SK-N-SH (cell line): ENCODE measurements at regions not wholly inside any gene's neighbourhood (a gene's known extent, or its start where the extent isn't known, plus 50 kb on each side); places are given as distances from the start of the nearest gene placed in this dataset.

ENCODE experiments used
- CTCF ChIA-PET: fragments of 300-600, 350-600 bp; formaldehyde crosslinking; extraction: SDS; loops from one replicate; lab custom pipeline; 2021; lab: Yijun Ruan, JAX
- POLR2A ChIA-PET: fragments of 350-600 bp; sonication (Branson Sonifier 250); formaldehyde crosslinking; extraction: SDS; loops from one replicate; lab custom pipeline; 2020; ENCODE audit warnings: antibody characterized with exemption, inconsistent platforms; lab: Yijun Ruan, JAX
- DNase-seq: peaks from one replicate; pipeline ENCODE4 v3.0.0; 2012
- H2AFZ ChIP-seq: fragments of 200-600 bp; sonication (generic); 2 replicates; pipeline ENCODE4 v1.8.1; 2016; ENCODE audit warnings: antibody characterized with exemption, mild to moderate bottlenecking, low read depth
- H3F3A ChIP-seq: fragments of 200-600 bp; sonication (generic); replicated peaks from 2 replicates; pipeline ENCODE3; 2016; ENCODE audit warnings: antibody characterized with exemption, mild to moderate bottlenecking; ENCODE audit not compliant: insufficient read depth
- H3K27ac ChIP-seq, 2 experiments: fragments of 200-500 bp in 1 of 2; fragments of 200-600 bp in 1 of 2; sonication (Bioruptor generic) in 1 of 2; sonication (generic), shearing (Covaris generic) in 1 of 2; 2 replicates each; pipeline versions ENCODE4 v1.5.1 to v1.6.1; 2014 to 2016; ENCODE audit warnings: low read depth in 2 of 2, inconsistent platforms in 1 of 2, low read length in 1 of 2, mild to moderate bottlenecking in 1 of 2, mixed read lengths in 1 of 2
- H3K27me3 ChIP-seq: fragments of 200-600 bp; sonication (generic), shearing (Covaris generic); 2 replicates; pipeline ENCODE4 v1.6.1; 2016; ENCODE audit warnings: mixed run types; ENCODE audit not compliant: insufficient read depth
- H3K36me3 ChIP-seq, 2 experiments: fragments of 200-500 bp in 1 of 2; fragments of 200-600 bp in 1 of 2; sonication (Bioruptor generic) in 1 of 2; sonication (generic) in 1 of 2; replicated peaks in 1 of 2; 2 replicates each; pipeline versions ENCODE3 to v1.5.1; 2014 to 2016; ENCODE audit warnings: low read length in 1 of 2, mild to moderate bottlenecking in 1 of 2; ENCODE audit not compliant: insufficient read depth in 2 of 2, control insufficient read depth in 1 of 2
- H3K4me1 ChIP-seq, 2 experiments: fragments of 200-500 bp in 1 of 2; fragments of 200-600 bp in 1 of 2; sonication (Bioruptor generic) in 1 of 2; sonication (generic), shearing (Covaris generic) in 1 of 2; 2 replicates each; pipeline versions ENCODE4 v1.5.1 to v1.6.1; 2014 to 2016; ENCODE audit warnings: low read depth in 1 of 2, low read length in 1 of 2, mixed run types in 1 of 2; ENCODE audit not compliant: insufficient read depth in 2 of 2, control insufficient read depth in 1 of 2
- H3K4me2 ChIP-seq: fragments of 200-600 bp; sonication (generic), shearing (Covaris generic); 2 replicates; pipeline ENCODE4 v1.6.1; 2017; ENCODE audit warnings: mixed run types
- H3K4me3 ChIP-seq, 2 experiments: fragments of 200-500 bp in 1 of 2; fragments of 200-600 bp in 1 of 2; sonication (Bioruptor generic) in 1 of 2; sonication (generic), shearing (Covaris generic) in 1 of 2; 2 replicates each; pipeline versions ENCODE4 v1.5.1 to v1.8.1; 2014 to 2016; ENCODE audit warnings: low read depth in 2 of 2, inconsistent platforms in 1 of 2, low read length in 1 of 2, mild to moderate bottlenecking in 1 of 2, mixed read lengths in 1 of 2, moderate library complexity in 1 of 2
- H3K79me2 ChIP-seq: fragments of 200-600 bp; sonication (generic); 2 replicates; pipeline ENCODE4 v1.8.1; 2017; ENCODE audit warnings: mild to moderate bottlenecking; ENCODE audit not compliant: insufficient read depth
- H3K9ac ChIP-seq: fragments of 200-600 bp; sonication (generic); 2 replicates; pipeline ENCODE4 v1.6.1; 2017; ENCODE audit warnings: mixed run types
- H3K9me2 ChIP-seq: fragments of 200-600 bp; sonication (generic); 2 replicates; pipeline ENCODE4 v1.6.1; 2017; ENCODE audit warnings: mixed run types
- H3K9me3 ChIP-seq: fragments of 200-600 bp; sonication (generic); 2 replicates; pipeline ENCODE4 v1.6.1; 2017; ENCODE audit warnings: mixed run types, mild to moderate bottlenecking, moderate library complexity
- H4K20me1 ChIP-seq: fragments of 200-600 bp; sonication (generic); 2 replicates; pipeline ENCODE4 v1.6.1; 2017; ENCODE audit warnings: mild to moderate bottlenecking, mixed run types; ENCODE audit not compliant: insufficient read depth
- CHD2 ChIP-seq: fragments of 150-350 bp; IDR thresholded peaks from 2 replicates; pipeline ENCODE4 v1.6.1; 2018; ENCODE audit warnings: low read length; ENCODE audit not compliant: partially characterized antibody
- ELF1 ChIP-seq: IDR thresholded peaks from 2 replicates; pipeline ENCODE4 v1.4.0; 2012
- EP300 ChIP-seq, 2 experiments: IDR thresholded peaks; 2 replicates each; pipeline versions ENCODE4 v1.4.0 to v1.6.1; 2012; ENCODE audit warnings: borderline replicate concordance in 1 of 2, low read depth in 1 of 2, low read length in 1 of 2
- FOXJ3 ChIP-seq: sonication (generic); formaldehyde crosslinking; IDR thresholded peaks from 2 replicates; pipeline ENCODE4 v1.5.1; 2020; ENCODE audit warnings: mild to moderate bottlenecking, missing genetic modification reagents
- FOXM1 ChIP-seq: IDR thresholded peaks from 2 replicates; pipeline ENCODE4 v1.4.0; 2012; ENCODE audit warnings: low read depth, mild to moderate bottlenecking
- GABPA ChIP-seq: IDR thresholded peaks from 2 replicates; pipeline ENCODE4 v1.4.0; 2012; ENCODE audit warnings: low read depth, mild to moderate bottlenecking
- JUND ChIP-seq: IDR thresholded peaks from 2 replicates; pipeline ENCODE4 v1.4.0; 2012
- MEF2A ChIP-seq: IDR thresholded peaks from 2 replicates; pipeline ENCODE4 v1.4.0; 2012; ENCODE audit warnings: low read depth, borderline replicate concordance
- NFIC ChIP-seq: IDR thresholded peaks from 2 replicates; pipeline ENCODE4 v1.4.0; 2012; ENCODE audit warnings: borderline replicate concordance
- RCOR1 ChIP-seq: fragments of 150-350 bp; IDR thresholded peaks from 2 replicates; pipeline ENCODE4 v1.6.1; 2017; ENCODE audit warnings: antibody characterized with exemption, low read length
- SMC3 ChIP-seq: IDR thresholded peaks from 2 replicates; pipeline ENCODE4 v1.6.1; 2012; ENCODE audit warnings: low read depth, low read length, improper control_type of control experiment
- WGBS: methylation state at CpG from one replicate; pipeline ENCODE4 v1.1.6; 2017; ENCODE audit warnings: low lambda C conversion rate; 5-methylcytosine and 5-hydroxymethylcytosine counted together
- TF ChIP-seq, protein P1 (sequence below): IDR thresholded peaks from 2 replicates; pipeline ENCODE4; 2012
- TF ChIP-seq, protein P2 (sequence below): IDR thresholded peaks from 2 replicates; pipeline ENCODE4 v1.4.0; 2012; ENCODE audit warnings: low read depth, borderline replicate concordance
- TF ChIP-seq, protein P3 (sequence below): IDR thresholded peaks from 2 replicates; pipeline ENCODE4 v1.4.0; 2012; ENCODE audit warnings: low read depth, borderline replicate concordance
- TF ChIP-seq, protein P4 (sequence below): fragments of 150-350 bp; IDR thresholded peaks from 2 replicates; pipeline ENCODE4 v1.6.1; 2016; ENCODE audit warnings: mild to moderate bottlenecking, low read depth, low read length
- TF ChIP-seq, protein P5 (sequence below): IDR thresholded peaks from 2 replicates; pipeline ENCODE4 v1.6.1; 2012; ENCODE audit warnings: mild to moderate bottlenecking, low read depth, low read length, moderate library complexity

DNA sequence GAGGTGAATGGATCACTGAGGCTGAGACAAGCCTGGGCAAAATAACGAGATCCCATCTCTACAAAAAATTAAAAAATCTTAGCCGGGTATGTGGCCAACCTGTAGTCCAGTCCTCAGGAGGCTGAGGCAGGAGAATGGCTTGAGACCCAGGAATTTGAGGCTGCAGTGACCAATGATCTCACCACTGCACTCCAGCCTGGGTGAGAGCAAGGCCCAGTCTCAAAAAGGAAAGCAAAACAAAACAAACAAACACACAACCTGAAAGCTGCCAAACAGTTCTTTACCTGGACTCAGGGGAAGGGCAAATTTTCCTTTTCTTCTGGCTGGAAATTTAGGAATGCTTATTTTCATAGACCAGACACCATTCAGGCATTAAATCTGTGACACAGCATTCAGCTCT, 163.1 kb upstream of the FAT1 start (continued):
- TF ChIP-seq SMC3 (no peak), EP300 (IDR thresholded peaks at IDR 0.05; ENCODE audit: borderline replicate concordance in 1 of 2, low read depth in 1 of 2, low read length in 1 of 2) (no peak), FOXM1 (no peak), NFIC (no peak)

DNA sequence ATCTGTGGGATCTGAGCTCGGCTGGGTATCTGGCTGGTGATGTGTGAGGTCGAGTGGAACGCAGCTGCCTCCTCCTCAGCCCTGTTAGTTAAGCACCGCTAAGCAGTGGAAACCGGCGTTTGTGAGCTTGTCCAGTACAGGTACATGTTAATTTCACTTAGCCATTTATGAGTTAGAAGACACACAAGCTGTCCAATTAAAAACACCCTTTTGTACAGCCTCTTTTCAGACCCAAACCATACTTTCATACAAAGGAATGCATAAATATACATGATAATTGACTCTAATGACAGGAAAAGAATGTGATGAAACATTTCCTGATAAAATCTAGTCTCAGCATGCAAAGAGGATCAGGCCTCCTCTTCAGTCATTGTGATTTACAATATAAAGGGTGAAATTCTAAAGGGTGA, 163.6 kb upstream of the FAT1 start:
- H3K4me2 ChIP-seq: no peak overlapping the region
- H3K27ac ChIP-seq: no peak overlapping the region
- no peak for DNase-seq
- ChIA-PET CTCF (interaction anchor here (0.5 kb wide), 1 partner anchor 753 kb away, joined by 3 read pairs; no protein-coding TSS in a partner anchor), POLR2A (no interaction called here)
- no peaks in the 10 kb centered on the region; a peak in 2 of 4 replicates for H3K4me1 ChIP-seq
- 43% methylated on average over 6 of the region's 6 CpGs for WGBS
- TF ChIP-seq NFIC (no peak), ELF1 (no peak), CHD2 (no peak), JUND (no peak), RCOR1 (no peak), MEF2A (no peak), FOXJ3 (CRISPR knock-in tag) (no peak), GABPA (no peak), EP300 (IDR thresholded peaks at IDR 0.05; ENCODE audit: borderline replicate concordance in 1 of 2, low read depth in 1 of 2, low read length in 1 of 2) (no peak)
- TF ChIP-seq, protein P1, sequence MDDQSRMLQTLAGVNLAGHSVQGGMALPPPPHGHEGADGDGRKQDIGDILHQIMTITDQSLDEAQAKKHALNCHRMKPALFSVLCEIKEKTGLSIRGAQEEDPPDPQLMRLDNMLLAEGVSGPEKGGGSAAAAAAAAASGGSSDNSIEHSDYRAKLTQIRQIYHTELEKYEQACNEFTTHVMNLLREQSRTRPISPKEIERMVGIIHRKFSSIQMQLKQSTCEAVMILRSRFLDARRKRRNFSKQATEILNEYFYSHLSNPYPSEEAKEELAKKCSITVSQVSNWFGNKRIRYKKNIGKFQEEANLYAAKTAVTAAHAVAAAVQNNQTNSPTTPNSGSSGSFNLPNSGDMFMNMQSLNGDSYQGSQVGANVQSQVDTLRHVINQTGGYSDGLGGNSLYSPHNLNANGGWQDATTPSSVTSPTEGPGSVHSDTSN: no peak
- TF ChIP-seq, protein P2, sequence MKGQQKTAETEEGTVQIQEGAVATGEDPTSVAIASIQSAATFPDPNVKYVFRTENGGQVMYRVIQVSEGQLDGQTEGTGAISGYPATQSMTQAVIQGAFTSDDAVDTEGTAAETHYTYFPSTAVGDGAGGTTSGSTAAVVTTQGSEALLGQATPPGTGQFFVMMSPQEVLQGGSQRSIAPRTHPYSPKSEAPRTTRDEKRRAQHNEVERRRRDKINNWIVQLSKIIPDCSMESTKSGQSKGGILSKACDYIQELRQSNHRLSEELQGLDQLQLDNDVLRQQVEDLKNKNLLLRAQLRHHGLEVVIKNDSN: no peak
- TF ChIP-seq, protein P3, sequence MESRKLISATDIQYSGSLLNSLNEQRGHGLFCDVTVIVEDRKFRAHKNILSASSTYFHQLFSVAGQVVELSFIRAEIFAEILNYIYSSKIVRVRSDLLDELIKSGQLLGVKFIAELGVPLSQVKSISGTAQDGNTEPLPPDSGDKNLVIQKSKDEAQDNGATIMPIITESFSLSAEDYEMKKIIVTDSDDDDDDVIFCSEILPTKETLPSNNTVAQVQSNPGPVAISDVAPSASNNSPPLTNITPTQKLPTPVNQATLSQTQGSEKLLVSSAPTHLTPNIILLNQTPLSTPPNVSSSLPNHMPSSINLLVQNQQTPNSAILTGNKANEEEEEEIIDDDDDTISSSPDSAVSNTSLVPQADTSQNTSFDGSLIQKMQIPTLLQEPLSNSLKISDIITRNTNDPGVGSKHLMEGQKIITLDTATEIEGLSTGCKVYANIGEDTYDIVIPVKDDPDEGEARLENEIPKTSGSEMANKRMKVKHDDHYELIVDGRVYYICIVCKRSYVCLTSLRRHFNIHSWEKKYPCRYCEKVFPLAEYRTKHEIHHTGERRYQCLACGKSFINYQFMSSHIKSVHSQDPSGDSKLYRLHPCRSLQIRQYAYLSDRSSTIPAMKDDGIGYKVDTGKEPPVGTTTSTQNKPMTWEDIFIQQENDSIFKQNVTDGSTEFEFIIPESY: no peak
- TF ChIP-seq, protein P4, sequence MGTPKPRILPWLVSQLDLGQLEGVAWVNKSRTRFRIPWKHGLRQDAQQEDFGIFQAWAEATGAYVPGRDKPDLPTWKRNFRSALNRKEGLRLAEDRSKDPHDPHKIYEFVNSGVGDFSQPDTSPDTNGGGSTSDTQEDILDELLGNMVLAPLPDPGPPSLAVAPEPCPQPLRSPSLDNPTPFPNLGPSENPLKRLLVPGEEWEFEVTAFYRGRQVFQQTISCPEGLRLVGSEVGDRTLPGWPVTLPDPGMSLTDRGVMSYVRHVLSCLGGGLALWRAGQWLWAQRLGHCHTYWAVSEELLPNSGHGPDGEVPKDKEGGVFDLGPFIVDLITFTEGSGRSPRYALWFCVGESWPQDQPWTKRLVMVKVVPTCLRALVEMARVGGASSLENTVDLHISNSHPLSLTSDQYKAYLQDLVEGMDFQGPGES: no peak
- TF ChIP-seq, protein P5, sequence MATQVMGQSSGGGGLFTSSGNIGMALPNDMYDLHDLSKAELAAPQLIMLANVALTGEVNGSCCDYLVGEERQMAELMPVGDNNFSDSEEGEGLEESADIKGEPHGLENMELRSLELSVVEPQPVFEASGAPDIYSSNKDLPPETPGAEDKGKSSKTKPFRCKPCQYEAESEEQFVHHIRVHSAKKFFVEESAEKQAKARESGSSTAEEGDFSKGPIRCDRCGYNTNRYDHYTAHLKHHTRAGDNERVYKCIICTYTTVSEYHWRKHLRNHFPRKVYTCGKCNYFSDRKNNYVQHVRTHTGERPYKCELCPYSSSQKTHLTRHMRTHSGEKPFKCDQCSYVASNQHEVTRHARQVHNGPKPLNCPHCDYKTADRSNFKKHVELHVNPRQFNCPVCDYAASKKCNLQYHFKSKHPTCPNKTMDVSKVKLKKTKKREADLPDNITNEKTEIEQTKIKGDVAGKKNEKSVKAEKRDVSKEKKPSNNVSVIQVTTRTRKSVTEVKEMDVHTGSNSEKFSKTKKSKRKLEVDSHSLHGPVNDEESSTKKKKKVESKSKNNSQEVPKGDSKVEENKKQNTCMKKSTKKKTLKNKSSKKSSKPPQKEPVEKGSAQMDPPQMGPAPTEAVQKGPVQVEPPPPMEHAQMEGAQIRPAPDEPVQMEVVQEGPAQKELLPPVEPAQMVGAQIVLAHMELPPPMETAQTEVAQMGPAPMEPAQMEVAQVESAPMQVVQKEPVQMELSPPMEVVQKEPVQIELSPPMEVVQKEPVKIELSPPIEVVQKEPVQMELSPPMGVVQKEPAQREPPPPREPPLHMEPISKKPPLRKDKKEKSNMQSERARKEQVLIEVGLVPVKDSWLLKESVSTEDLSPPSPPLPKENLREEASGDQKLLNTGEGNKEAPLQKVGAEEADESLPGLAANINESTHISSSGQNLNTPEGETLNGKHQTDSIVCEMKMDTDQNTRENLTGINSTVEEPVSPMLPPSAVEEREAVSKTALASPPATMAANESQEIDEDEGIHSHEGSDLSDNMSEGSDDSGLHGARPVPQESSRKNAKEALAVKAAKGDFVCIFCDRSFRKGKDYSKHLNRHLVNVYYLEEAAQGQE: no peak
- H3K9ac ChIP-seq: no peak overlapping the region
- H3K9me2 ChIP-seq: no peaks in the 10 kb centered on the region
- no peak overlapping the region for H2AFZ ChIP-seq
- H3K79me2 ChIP-seq: no peaks in the 10 kb centered on the region
- H4K20me1 ChIP-seq: no peaks in the 10 kb centered on the region
- no peaks in the 10 kb centered on the region for H3F3A ChIP-seq
- no peaks in the 10 kb centered on the region; the same call in 1 of the 2 replicates for H3K27me3 ChIP-seq
- H3K36me3 ChIP-seq: no peaks in the 10 kb centered on the region
- H3K4me3 ChIP-seq: no peak overlapping the region
- H3K9me3 ChIP-seq: no peaks in the 10 kb centered on the region
